Right hindlimb (tissue), 1 donor: ENCODE measurements at regions not wholly inside any gene's neighbourhood (a gene's known extent, or its start where the extent isn't known, plus 50 kb on each side); places are given as distances from the start of the nearest gene placed in this dataset.
"Not testable (repeated sequence)": the region's sequence is repeated elsewhere in the genome, so short reads cannot be mapped to it uniquely, and the experiment has no call there.

Experiments
- DNase-seq: peaks from one replicate; pipeline ENCODE4 v3.0.0-alpha.2; 2018

GRCh38 chr4:27986476-27986875 is 1125.8 kb downstream of the STIM2 start:
- DNase-seq, result no peak

- no peak for DNase-seq
Measured at GRCh38 chr4:28001698-28002097, 1141.1 kb downstream of the STIM2 start.

GRCh38 chr4:28004520-28004919 is 1143.9 kb downstream of the STIM2 start:
- DNase-seq, result no peak

- DNase-seq, result no peak
Measured at GRCh38 chr4:28006021-28006420, 1145.4 kb downstream of the STIM2 start.

GRCh38 chr4:28007693-28008092 is 1147.1 kb downstream of the STIM2 start:
- no peak for DNase-seq

- no peak for DNase-seq
Measured at GRCh38 chr4:28009541-28009940, 1148.9 kb downstream of the STIM2 start.

GRCh38 chr4:28010577-28011240 is 1150.1 kb downstream of the STIM2 start:
- no peak for DNase-seq

GRCh38 chr4:28014469-28014868 is 1153.8 kb downstream of the STIM2 start:
- DNase-seq, result no peak

- DNase-seq, result no peak
Measured at GRCh38 chr4:28015996-28016395, 1155.4 kb downstream of the STIM2 start.

- not testable (repeated sequence) for DNase-seq
Measured at GRCh38 chr4:28038253-28038652, 1177.6 kb downstream of the STIM2 start.

GRCh38 chr4:28062562-28062961 is 1201.9 kb downstream of the STIM2 start:
- no peak for DNase-seq

- no peak for DNase-seq
Measured at GRCh38 chr4:28073860-28074555, 1213.4 kb downstream of the STIM2 start.

GRCh38 chr4:28075401-28075956 is 1214.8 kb downstream of the STIM2 start:
- DNase-seq, result no peak

- not testable (repeated sequence) for DNase-seq
Measured at GRCh38 chr4:28077203-28077602, 1216.6 kb downstream of the STIM2 start.

- DNase-seq, result no peak
Measured at GRCh38 chr4:28082686-28083390, 1222.2 kb downstream of the STIM2 start.

GRCh38 chr4:28092610-28093009 is 1232.0 kb downstream of the STIM2 start:
- DNase-seq, result no peak

- DNase-seq, result no peak
Measured at GRCh38 chr4:28093071-28093470, 1232.4 kb downstream of the STIM2 start.

GRCh38 chr4:28101583-28101982 is 1240.9 kb downstream of the STIM2 start:
- no peak for DNase-seq

GRCh38 chr4:28105271-28105859 is 1244.7 kb downstream of the STIM2 start:
- no peak for DNase-seq

- no peak for DNase-seq
Measured at GRCh38 chr4:28106155-28106554, 1245.5 kb downstream of the STIM2 start.

- DNase-seq, result no peak
Measured at GRCh38 chr4:28109801-28110200, 1249.2 kb downstream of the STIM2 start.

- DNase-seq, result not testable (repeated sequence)
Measured at GRCh38 chr4:28112691-28113335, 1252.2 kb downstream of the STIM2 start.

- DNase-seq, result not testable (repeated sequence)
Measured at GRCh38 chr4:28113586-28113985, 1252.9 kb downstream of the STIM2 start.
